Adrenal gland (tissue), 9 donors: ENCODE measurements at regions not wholly inside any gene's neighbourhood (a gene's known extent, or its start where the extent isn't known, plus 50 kb on each side); places are given as distances from the start of the nearest gene placed in this dataset.

Source experiments
- DNase-seq, 7 donors: peaks; one replicate each; pipeline ENCODE4 v3.0.0-alpha.2; 2019 to 2020
- H3K27ac ChIP-seq, 5 donors: fragments of 200-600 bp; sonication (generic) in 4 of 5; 1 replicate in 3 of 5; 2 replicates in 2 of 5; pipeline versions ENCODE4 v1.5.1 to v1.8.0; 2016 to 2020; ENCODE audit warnings: mild to moderate bottlenecking in 1 of 5
- H3K27me3 ChIP-seq: fragments of 200-600 bp; 2 replicates; pipeline ENCODE4 v1.8.0; 2021
- H3K36me3 ChIP-seq, 2 donors: fragments of 200-600 bp; replicated peaks in 1 of 2; 1 replicate in 1 of 2; 2 replicates in 1 of 2; pipeline versions ENCODE4 v1.5.1 to v1.8.0; 2018 to 2022
- H3K4me1 ChIP-seq, 2 donors: fragments of 200-600 bp; replicated peaks in 1 of 2; 1 replicate in 1 of 2; 2 replicates in 1 of 2; pipeline versions ENCODE4 v1.5.1 to v1.8.0; 2018 to 2021
- H3K4me3 ChIP-seq, 4 donors: fragments of 200-600 bp; sonication (generic) in 3 of 4; one replicate each; pipeline ENCODE4 v1.5.1; 2016 to 2018
- H3K9me3 ChIP-seq, 3 donors: fragments of 200-600 bp; sonication (generic) in 1 of 3; replicated peaks in 1 of 3; 1 replicate in 2 of 3; 2 replicates in 1 of 3; pipeline versions ENCODE4 v1.5.1 to v1.8.0; 2016 to 2021
- CTCF ChIP-seq, 6 experiments: fragments of 450-650 bp in 4 of 6; fragments of 200-600 bp in 2 of 6; sonication (generic) in 1 of 6; IDR thresholded peaks; 1 replicate in 5 of 6; 2 replicates in 1 of 6; pipeline versions ENCODE4 v1.5.1 to v1.8.0; 2016 to 2021; ENCODE audit warnings: antibody characterized with exemption in 6 of 6, mild to moderate bottlenecking in 2 of 6, moderate library complexity in 1 of 6
- POLR2A ChIP-seq, 2 donors: fragments of 450-650 bp; IDR thresholded peaks; one replicate each; pipeline ENCODE4 v1.6.1; 2017; ENCODE audit warnings: antibody characterized with exemption in 2 of 2, mild to moderate bottlenecking in 2 of 2, moderate library complexity in 1 of 2
- WGBS, 4 donors: extraction: QIAGEN DNeasy Blood & Tissue Kit in 2 of 4; methylation state at CpG; one replicate each; pipeline versions ENCODE4 v1.1.5 to v1.1.7; 2013 to 2017; 5-methylcytosine and 5-hydroxymethylcytosine counted together
- intact Hi-C, 2 donors: fragments of 100-400 bp; cut with DNase I; formaldehyde crosslinking; loops; one replicate each; pipeline versions ENCODE4 v1.14.1 to v1.15.0; 2022 to 2023
- donor health status: healthy with polysubstance abuse.
- donor health status: Bipolar disorder and iron deficiency.
- donor health status: DM: yes; HTN: yes; CAD: no.
- donor health status: DM: no; HTN: no; CAD: no.
- donor health status: DM: no; HTN: no; CAD: no.

DNA sequence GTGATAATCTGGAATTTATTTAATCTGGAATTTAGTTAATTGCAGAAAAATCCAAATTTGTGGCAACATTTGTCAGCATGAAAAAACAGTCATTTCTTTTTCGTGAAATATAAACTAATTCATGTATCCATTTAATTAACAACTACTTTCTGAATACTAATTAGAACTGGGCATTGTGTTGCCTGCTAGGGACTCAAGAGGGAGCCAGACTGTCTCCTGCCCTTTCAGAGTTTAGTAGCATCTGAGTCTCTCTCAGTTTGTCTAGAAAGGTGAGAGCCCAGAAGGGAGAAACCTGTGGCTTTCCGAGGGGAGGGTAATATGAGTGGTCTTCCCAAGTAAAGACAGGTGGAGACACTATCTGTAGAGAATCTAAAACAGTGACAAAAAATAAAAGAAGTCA is 210.9 kb upstream of the HDDC2 start:
- Histone ChIP-seq H3K27ac (no peak overlapping the region), H3K4me3 (no peak overlapping the region), H3K27me3 (no peaks in the 10 kb centered on the region), H3K4me1 (no peaks in the 10 kb centered on the region), H3K36me3 (no peaks in the 10 kb centered on the region), H3K9me3 (no peaks in the 10 kb centered on the region)
- TF ChIP-seq POLR2A (IDR thresholded peaks at IDR 0.05): no peak
- TF ChIP-seq CTCF (IDR thresholded peaks at IDR 0.05): no peak
- DNase-seq: no peak
- 64 to 75% (median 70%) methylated on average over 2 of the region's 2 CpGs for WGBS, 4 donors
- intact Hi-C loops: no loop called here

DNA sequence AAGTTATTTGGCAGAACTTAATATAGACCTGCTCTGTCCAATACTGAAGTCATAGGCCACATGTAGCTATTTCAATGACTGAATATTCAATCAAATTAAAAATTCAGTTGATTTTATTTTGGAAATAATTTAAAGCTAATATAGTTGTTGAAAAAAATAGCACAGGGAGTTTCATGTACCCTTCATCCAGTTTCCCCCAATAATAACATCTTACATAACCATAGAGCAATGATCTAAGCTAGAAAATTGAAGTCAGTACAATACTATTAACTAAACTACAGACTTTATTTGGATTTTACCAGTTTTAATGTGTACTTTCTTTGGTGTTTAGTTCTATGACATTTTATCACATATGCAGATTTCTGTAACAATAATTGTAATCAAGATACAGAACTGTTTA is 212.2 kb upstream of the HDDC2 start:
- Histone ChIP-seq H3K4me3 (no peak overlapping the region), H3K36me3 (no peaks in the 10 kb centered on the region), H3K9me3 (no peaks in the 10 kb centered on the region), H3K4me1 (no peaks in the 10 kb centered on the region), H3K27me3 (no peaks in the 10 kb centered on the region), H3K27ac (no peak overlapping the region)
- TF ChIP-seq CTCF (IDR thresholded peaks at IDR 0.05): no peak
- no peak for TF ChIP-seq POLR2A (IDR thresholded peaks at IDR 0.05)
- intact Hi-C loops: no loop called here
- no peak for DNase-seq

GRCh38 chr6:125516644-125517043 is 214.9 kb upstream of the HDDC2 start:
- Histone ChIP-seq H3K4me1 (no peaks in the 10 kb centered on the region), H3K27me3 (no peaks in the 10 kb centered on the region), H3K27ac (no peak overlapping the region), H3K4me3 (no peak overlapping the region), H3K36me3 (no peaks in the 10 kb centered on the region), H3K9me3 (no peaks in the 10 kb centered on the region)
- DNase-seq: no peak
- TF ChIP-seq POLR2A (IDR thresholded peaks at IDR 0.05) (no peak), CTCF (IDR thresholded peaks at IDR 0.05) (no peak)
- intact Hi-C loops: no loop called here
- WGBS, 4 donors: 79 to 91% (median 85%) methylated on average over 3 of the region's 3 CpGs

GRCh38 chr6:125519367-125519766 is 217.6 kb upstream of the HDDC2 start:
- no peaks in the 10 kb centered on the region for H3K36me3 ChIP-seq
- no peak for DNase-seq
- H3K27ac ChIP-seq: no peak overlapping the region
- H3K27me3 ChIP-seq: no peaks in the 10 kb centered on the region
- TF ChIP-seq POLR2A (IDR thresholded peaks at IDR 0.05) (no peak), CTCF (IDR thresholded peaks at IDR 0.05) (no peak)
- no peaks in the 10 kb centered on the region for H3K4me1 ChIP-seq
- intact Hi-C loops: no loop called here
- H3K9me3 ChIP-seq: no peaks in the 10 kb centered on the region
- no peak overlapping the region for H3K4me3 ChIP-seq
